ENCODE measurements at regions not wholly inside any gene's neighbourhood (a gene's known extent, or its start where the extent isn't known, plus 50 kb on each side); places are given as distances from the start of the nearest gene placed in this dataset.
A peak's percentile ranks its signal among the peaks of the same experiment; 100 is the strongest.
"Not testable (repeated sequence)": the region's sequence is repeated elsewhere in the genome, so short reads cannot be mapped to it uniquely, and the experiment has no call there.

- no peak for DNase-seq
These were observed 477.1 kb upstream of the NR5A2 start for GRCh38 chr1:199550199-199551065.

DNA sequence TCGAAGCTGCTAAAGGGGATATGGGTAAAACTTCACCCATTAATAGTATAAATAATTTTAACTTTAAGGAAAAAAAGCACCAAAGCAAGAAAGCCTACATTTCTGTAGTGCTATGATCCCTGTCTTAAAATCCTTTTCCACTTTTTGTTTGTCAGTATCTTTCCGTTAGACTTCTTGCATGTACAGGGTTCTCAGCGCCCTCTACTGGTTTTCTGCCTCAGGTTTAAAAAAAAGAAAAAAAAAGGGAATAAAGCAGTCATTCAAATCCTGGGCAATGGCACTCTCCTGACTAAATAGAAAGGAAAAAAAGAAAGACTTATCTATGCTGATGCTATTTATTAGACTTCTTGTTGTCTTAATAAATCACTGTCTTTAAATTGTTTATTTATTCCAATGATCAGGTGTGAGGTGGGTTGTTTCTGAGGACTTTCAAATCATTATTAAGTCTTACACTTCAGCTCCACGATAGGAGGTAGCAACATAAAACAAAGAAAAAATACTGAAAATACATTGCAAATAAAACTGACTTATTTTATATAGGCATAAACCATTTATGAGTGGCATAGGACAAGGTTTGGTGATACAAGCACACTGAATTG lies 475.4 kb upstream of the NR5A2 start:
- peak; percentile 63 for DNase-seq

DNA sequence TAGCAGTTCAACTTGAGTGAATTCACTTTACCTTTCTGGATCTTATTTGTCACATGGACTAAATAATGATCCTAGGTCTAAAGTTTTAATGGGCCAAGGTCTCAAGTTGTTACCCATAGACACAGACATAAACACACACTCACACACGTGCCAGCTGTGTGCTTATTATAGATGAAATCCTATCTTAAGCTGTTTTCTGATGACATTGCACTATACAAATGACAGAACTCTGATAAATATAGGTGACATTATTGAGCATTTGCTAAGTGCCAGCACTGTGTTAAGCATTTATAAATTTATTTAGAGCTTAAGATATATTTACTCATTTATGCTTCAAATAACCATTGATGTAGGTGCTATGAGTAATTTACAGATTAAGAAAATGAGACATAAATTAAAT lies 474.4 kb upstream of the NR5A2 start:
- no peak for DNase-seq

GRCh38 chr1:199561334-199561733 lies 466.2 kb upstream of the NR5A2 start:
- no peak for DNase-seq

DNA sequence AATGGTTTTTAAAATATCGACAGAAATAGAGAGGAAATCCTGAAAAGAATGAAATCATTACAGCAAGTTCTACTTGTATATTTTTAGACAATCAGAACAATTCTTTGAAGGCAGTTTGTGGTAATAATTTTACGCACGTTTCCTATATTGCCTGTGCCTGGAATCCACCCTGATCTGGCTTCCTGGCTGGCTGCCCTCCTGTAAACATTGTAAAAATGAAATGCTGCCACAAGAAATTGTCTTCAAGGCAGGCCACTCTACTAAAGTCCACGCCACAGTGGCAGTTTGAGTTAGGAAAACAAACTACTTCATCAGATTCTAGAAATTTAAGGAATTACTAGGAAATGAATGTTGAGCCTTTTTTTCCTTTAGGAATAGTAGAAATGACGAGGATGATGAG lies 454.5 kb upstream of the NR5A2 start:
- DNase-seq, result peak; percentile 31

GRCh38 chr1:199574950-199575349 lies 452.6 kb upstream of the NR5A2 start:
- no peak for DNase-seq

GRCh38 chr1:199580300-199580699 lies 447.2 kb upstream of the NR5A2 start:
- DNase-seq, result no peak

- peak; percentile 29 for DNase-seq
These were observed 442.1 kb upstream of the NR5A2 start for GRCh38 chr1:199585392-199585791.

DNA sequence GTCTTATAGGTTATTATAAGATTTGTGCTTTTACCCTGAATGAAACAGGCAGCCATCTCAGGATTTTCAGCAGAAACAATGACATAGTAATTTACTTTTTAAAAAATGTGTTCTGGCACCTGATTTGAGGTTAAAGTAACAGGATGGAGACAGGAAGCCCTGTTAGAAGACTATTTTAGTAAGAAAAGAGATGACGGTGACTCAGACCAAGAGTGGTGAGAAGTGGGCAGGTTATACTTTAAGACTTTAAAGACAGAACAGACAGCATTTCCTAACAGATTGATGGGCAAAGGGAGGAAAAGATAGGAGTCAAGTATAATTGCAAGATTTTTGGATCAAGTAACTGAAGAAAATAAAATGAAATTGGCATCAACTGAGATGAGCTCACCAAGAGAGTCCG lies 436.8 kb upstream of the NR5A2 start:
- no peak for DNase-seq

GRCh38 chr1:199591468-199591867 lies 436.0 kb upstream of the NR5A2 start:
- DNase-seq, result no peak

DNA sequence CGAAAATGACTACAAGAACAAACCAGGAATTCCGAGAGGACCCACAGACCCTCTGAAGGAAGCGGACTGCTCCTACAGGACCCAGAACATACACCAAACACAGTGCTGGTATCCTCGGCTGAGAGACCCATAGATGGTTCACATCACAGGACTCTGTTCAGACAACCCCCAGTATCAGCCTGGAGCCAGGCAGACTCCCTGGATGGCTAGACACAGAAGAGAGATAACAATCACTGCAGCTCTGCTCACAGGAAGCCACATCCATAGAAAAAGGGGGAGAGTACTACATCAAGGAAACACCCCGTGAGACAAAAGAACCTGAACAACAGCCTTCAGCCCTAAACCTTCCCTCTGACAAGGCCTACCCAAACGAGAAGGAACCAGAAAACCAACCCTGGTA lies 434.0 kb upstream of the NR5A2 start:
- no peak for DNase-seq

DNA sequence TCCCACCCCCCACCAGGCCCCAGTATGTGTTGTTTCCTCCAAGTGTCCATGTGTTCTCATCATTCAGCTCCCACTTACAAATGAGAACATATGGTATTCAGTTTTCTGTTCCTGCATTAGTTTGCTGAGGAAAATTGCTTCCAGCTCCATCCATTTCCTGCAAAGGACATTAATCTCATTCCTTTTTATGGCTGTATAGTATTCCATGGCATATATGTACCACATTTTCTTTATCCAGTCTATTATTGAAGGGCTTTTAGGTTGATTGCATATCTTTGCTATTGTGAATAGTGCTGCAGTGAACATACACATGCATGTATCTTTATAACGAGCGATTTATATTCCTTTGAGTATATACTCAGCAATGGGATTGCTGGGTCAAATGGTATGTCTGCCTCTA lies 431.1 kb upstream of the NR5A2 start:
- DNase-seq, result not testable (repeated sequence)

DNA sequence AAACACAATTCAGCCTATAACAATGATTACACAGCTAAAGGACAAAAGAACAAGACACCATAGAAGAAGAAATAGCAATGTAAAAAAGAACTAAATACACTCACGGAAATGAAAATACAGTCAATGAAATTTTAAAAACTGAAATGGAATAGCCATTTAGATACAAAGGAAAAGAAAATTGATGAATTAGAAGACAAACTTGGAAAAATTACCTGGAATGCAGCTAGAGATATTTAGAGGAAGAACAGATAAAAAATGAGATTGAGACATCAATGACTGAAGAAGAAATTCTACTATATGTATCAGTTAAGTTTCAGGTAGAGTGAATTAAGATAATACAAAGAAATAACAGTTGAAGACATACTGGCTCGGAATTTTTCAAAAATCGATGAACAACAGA lies 430.4 kb upstream of the NR5A2 start:
- DNase-seq, result no peak

GRCh38 chr1:199608414-199608813 lies 419.1 kb upstream of the NR5A2 start:
- DNase-seq, result no peak

- DNase-seq, result peak; percentile 70
These were observed 414.3 kb upstream of the NR5A2 start for GRCh38 chr1:199612976-199613774.

DNA sequence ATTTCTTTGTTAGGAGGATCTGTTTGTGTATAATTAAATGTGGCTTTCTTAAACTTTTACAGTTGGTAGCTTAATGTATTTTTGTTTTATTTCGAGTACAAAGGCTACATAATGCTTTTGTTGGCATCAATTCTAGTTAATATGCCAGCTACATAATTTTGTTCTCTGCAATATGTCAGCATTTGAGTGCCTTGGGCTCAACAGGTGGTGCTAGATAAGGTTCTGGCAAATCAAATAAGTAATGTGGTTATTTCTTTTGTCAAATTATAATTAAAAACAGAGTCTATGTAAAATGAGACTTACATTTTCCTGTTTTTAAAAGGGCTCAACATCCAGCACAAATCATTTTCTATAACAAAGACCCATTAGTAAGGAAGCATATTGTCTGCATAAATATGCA lies 410.6 kb upstream of the NR5A2 start:
- no peak for DNase-seq

GRCh38 chr1:199619223-199619622 lies 408.3 kb upstream of the NR5A2 start:
- DNase-seq, result no peak

DNA sequence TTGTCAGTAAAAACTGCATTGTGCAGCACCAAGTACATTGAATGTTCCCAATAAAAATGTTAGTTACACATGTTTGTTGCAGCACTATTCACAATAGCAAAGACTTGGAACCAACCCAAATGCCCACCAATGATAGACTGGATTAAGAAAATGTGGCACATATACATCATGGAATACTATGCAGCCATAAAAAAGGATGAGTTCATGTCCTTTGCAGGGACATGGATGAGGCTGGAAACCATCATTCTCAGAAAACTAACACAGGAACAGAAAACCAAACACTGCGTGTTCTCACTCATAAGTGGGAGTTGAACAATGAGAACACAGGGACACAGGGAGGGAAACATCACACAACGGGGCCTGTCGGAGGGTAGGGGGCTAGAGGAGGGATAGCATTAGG lies 401.3 kb upstream of the NR5A2 start:
- not testable (repeated sequence) for DNase-seq

GRCh38 chr1:199629624-199630023 lies 397.9 kb upstream of the NR5A2 start:
- DNase-seq, result no peak

DNA sequence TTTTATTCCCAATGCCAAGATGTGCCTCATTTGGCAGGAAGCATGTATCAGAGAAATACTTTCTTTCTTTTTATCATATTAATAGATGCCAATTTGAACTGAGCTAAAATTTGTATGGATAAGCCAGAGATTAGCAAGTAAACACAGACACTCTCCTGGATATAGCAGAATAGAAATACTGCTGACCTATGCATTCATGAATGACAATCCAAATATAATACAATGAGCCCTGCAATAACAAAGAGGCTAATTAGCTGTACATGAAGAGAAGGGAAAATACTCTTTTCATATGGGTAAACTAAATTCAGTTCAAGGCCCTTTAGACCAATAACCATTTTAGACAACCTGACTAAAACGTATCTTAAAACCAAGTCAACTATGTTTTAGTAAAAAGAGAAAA lies 388.1 kb upstream of the NR5A2 start:
- DNase-seq, result no peak

DNA sequence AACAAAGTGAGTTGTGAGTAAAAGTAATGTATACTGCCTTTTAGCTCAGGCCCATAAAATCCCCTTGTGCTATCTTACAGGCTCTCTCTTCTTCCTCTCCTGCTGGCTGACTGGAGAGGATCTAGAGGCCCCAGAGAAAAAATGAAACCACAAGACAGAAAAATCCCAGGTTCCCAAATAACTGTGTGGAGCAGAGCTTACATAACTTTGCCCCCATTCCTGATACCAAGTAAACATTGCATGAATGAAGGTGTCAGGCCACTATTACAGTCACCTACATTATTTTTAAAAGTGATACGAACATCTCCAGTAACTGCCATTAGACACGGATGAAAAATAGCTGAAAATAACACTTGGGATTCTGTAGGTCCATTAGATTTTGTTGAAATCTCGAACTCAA lies 386.0 kb upstream of the NR5A2 start:
- DNase-seq, result no peak

- no peak for DNase-seq
These were observed 382.6 kb upstream of the NR5A2 start for GRCh38 chr1:199644912-199645311.

GRCh38 chr1:199646761-199647160 lies 380.7 kb upstream of the NR5A2 start:
- peak; percentile 20 for DNase-seq

DNA sequence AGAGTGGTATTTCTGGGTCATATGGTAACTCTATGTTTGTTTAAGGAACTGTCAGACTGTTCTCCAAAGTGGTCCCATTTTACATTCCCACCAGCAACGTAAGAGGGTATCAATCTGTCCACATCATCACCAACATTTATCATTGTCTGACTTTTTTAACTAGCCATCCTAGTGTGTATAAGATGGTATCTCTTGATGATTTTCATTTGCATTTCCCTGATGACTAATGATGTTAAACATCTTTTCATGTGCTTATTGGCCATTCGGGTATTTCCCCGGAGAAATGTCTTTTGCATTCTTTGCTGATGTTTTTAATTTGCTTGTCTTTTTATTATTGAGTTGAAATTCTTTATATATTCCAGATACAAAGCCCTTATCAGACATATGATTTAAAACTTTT lies 370.1 kb upstream of the NR5A2 start:
- peak; percentile 34 for DNase-seq
